ENCODE measurements at regions not wholly inside any gene's neighbourhood (a gene's known extent, or its start where the extent isn't known, plus 50 kb on each side); places are given as distances from the start of the nearest gene placed in this dataset.
"Not testable (repeated sequence)": the region's sequence is repeated elsewhere in the genome, so short reads cannot be mapped to it uniquely, and the experiment has no call there.

DNA sequence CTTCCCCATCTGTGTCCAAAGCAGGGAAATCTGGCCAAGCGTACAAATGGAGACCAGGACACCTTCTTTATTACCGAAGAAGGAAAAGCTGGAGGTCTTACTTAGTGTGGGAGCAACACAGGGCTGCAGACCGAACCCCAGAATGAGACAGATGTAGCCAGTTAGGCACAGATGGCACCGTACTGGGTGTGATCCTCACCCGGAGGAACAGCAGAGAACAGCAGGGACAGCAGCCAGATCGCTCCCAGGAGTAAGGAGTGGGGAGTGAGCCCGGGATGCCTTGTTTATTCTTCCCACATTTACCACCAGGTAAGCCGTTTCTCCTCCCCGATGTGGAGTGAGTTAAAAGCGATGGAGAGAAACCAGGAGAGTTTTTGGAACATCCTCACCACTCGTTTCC, 150.7 kb upstream of the SPRED2 start:
- no peak for DNase-seq

DNA sequence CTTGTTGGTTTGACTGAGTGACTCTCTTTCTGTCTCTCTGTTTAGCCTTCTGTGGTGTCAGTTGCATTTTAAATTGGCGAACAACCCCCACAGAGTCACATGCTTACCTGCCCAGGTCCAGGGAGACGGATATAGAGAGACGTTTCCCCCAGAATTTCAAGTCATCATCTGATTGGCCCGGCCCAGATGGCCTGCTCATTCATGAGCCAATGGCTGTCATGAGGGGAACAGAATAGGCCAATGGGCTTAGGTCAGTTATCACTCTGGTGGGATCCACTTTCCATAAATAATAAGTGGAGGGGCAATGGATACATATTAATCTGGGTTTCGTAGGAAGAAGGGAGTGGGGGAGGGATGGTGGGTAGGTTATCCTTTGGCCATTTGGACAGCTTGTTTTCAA, 150.0 kb upstream of the SPRED2 start:
- no peak for DNase-seq

DNA sequence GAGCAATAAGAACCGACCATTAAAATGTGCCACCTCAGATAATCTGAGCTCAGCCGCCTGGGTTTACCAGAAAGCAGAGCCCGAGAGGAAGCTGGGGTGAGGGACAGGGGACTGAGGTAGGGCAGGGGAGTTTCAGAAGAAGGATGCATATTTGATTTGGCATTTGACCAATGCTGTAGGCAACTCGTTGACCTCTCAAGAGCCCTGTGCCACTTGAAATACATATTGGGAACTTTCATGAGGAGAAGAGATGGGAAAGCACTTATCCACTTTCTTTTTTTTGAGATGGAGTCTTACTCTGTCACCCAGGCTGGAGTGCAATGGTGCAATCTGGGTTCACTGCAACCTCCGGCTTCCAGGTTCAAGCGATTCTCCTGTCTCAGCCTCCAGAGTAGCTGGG, 148.4 kb upstream of the SPRED2 start:
- no peak for DNase-seq

DNA sequence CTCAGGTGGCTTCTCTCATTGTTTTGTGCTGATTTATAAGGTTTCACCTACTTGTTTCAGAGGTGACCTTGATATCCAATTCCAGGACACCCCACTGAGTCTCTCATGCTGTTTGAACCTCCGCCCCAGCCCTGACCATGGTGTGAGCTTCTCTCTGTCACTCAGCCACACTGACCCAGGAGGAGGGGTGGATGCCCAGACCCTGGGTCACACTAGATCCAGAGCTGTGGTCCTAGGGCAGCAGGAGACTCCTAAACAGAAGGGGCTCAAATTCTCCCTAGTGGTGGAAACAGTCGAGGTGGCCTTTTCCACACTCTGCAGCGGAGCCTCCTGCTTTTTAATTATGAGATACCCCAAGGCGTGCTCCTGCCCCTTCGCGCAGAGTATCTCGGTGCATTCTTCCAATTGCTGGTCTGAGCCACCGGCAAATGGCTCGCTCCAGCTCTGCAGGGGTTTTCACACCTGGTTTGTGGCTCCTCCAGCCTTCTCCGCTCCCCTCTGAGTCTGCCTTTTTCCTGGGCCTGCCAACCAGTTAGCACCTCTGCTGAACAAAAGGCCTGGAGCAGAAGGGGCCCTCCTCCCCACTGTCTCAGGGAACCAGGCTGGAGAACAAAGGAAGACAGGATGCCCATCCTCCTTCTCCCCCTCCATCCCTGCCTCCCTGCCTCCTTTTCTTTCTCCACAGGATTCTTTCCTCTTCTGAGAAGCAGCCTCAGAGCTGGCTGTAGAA, 147.3 kb upstream of the SPRED2 start:
- no peak for DNase-seq

DNA sequence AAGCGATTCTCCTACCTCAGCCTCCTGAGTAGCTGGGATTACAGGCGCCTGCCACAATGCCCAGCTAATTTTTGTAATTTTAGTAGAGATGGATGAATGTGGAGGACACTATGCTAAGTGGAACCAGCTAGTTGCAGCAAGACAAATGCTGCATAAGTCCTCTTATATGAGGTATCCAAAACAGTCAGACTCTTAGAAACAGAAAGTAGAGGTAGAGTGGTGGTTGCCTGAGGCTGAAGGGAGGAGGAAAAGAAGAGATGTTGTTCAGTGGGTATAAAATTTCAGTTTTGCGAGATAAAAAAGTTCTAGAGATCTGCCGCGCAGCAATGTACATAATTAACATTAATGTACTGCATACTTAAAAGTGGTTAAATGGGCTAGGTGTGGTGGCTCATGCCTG, 145.3 kb upstream of the SPRED2 start:
- no peak for DNase-seq

DNA sequence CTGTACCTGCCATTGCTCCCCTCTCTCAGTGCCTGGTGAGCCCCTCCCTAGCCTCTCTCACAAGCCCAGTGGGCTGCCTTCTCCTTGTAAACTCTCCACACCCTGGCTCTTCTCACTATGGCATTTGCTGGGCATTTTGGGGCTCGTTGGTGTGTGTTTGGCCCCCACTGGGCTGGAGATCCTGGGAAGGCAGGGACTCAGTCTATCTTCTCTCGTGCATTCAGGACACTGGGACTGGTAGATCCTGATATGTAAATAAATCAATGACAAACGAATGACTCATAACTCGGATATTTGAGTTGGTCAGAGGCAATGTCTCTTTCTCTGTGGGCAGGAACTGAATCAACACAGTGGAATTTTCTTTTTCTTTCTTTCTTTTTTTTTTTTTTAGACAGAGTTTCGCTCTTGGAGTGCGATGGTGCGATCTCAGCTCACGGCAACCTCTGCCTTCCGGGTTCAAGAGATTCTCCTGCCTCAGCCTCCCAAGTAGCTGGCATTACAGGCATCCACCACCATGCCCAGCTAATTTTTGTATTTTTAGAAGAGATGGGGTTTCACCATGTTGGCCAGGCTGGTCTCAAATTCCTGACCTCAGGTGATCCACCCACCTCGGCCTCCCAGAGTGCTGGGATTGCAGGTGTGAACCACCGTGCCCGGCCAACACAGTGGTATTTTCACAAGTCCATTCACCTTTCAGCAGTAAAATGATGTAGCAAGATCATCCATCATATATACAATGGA, 144.6 kb upstream of the SPRED2 start:
- peak; percentile 11 for DNase-seq

DNA sequence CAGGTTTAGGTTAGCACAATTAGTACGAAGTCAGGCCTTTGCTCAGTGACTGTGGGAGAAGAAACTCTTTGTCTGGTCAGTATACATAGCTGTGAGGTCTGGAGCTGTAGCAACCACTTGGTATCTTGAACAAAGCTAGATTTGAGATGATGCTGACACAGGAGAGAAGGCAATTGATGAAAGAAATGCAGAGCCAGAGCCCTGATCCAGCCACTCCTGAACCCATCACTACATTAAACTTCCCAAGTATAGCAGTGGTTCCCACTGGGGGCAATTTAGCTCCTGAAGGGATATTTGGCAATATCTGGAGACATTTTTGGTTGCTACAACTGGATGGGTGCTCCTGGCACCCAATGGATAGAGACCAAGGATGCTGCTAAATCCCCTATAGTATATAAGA, 143.9 kb upstream of the SPRED2 start:
- DNase-seq = no peak

DNA sequence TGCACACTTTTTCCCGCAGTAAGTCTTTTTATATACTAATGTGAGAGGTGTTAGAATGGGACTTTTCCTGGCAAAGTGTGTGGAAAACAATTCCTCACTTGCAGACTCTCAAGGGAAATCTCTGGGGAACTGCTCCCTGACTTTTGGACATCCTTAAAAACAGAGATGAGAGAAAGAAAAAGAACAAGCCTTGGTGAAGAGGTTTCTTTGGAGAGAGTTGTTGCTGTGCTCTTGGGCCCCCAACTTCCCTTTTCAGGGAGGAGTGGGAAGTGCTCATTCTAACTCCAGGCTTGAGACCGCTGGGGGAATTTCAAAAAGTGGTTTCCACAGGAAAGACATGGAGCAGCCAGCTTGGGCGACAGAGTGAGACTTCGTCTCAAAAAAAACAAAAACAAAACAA, 142.6 kb upstream of the SPRED2 start:
- DNase-seq = no peak

DNA sequence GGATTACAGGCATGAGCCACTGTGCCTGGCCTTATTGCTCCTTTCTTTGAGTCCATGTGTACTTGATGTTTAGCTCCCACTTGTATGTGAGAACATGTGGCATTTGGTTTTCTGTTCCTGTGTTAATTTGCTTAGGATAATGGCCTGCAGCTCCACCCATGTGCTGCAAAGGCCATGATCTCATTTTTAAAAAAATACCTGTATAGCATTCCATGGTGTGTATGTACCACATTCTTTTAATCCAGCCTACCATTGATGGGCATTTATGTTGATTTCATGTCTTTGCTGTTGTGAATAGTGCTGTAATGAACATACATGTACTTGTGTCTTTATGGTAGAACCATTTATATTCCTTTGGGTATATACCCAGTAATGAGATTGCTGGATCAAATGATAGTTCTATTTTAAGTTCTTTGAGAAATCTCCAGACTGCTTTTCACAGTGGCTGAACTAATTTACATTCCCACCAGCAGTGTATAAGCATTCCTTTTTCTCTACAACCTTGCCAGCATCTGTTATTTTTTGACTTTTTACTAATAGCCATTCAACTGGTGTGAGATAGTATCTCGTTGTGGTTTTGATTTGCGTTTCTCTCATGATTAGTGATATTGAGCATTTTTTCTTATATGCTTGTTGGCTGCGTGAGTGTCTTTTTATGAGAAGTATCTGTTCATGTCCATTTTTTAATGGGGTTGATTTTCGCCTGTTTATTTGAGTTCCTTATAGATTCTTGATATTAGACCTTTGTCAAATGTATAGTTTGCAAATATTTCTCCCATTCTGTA, 136.4 kb upstream of the SPRED2 start:
- DNase-seq = not testable (repeated sequence)

DNA sequence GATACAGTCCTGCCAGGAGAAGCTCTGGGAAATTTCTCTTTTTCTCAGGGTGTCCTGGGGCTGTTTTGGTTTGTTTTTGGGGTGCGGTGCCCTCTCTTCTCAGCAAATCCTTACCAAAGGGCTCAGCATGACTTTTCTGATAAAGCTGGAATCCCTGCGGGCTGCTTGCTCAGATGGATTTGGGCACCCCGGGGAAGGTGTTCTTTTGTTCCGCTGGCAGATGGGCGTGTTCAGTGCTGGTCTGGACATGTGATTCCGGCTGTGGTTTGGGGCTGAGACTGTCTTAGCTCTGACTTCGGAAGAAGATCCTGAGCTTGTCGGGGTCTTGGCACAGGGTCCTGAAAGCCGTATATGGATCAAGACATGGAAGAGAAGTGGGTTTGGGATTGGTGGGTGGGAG, 134.2 kb upstream of the SPRED2 start:
- no peak for DNase-seq

DNA sequence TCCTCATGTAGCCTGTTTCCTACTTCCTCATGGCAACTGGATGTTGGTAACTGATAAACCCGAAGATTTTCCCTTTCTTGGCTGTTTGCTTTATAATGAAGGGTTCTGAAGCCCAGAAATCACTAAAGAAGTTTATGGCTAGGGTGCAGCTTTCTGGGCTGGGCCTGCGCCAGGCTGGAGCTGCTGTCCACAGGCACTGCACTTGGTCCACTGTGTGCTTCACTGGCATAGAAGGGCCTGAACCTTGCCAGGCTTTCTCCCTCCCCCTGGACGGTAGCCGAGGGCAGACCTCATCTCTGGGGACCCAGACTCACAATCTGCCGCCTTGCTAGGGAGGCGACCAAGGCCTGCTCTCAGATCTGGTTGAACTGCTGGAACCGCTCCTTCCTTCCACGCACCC, 133.3 kb upstream of the SPRED2 start:
- no peak for DNase-seq

DNA sequence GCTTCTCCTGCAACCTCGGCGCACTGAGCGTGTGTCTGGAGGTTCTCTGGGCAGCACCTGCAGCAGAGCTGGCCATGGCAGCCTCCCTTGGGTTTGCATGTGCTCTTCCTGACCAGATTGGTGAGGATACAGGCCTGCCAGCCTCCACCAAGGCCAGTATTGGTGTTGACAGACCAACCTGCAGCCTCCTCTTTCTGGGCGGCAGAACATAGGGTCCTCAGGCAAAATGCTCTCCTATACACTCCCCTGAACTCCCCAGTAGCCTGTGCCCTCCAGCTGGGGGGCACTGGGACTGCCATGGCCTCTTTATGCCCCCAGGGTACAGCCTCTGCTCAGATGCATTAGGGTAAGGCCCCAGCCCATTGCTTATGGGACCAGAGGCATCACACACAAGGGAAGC, 131.9 kb upstream of the SPRED2 start:
- no peak for DNase-seq

DNA sequence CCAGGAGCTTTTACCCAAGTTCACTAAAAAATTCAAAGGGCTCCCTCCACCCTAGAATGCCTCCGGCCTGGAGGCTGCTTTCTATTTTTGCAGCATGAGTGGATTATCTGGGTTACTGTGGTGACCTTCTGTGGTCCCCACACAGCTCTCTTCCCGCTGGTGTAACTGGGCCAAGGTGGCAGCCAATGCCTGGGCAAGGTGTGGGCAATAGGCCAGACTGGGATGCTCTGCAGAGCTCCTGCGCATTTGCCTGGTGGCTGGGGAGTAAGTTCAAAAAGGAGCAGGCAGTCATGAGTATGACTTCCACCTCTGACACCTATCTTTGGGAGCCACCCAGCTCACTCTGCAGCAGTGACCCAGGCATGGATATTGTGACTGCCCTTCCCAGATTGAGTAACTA, 130.5 kb upstream of the SPRED2 start:
- no peak for DNase-seq

DNA sequence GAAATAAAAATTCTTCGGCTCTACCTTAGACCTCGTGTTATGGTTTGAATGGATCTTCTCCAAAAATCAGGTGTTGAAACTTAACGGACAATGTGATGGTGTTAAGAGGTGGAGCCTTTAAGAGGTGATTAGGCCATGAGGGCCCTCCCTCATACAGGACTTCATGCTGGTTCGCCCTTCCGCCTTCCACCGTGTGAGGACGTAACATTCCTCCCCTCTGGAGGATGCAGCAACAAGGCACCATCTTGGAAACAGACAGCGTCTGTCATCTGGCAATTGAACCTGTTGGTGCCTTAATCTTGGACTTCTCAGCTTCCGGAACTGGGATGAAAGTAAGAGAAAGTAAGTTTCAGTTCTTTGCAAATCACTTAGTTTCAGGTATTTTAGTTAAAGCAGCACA, 126.3 kb upstream of the SPRED2 start:
- DNase-seq = no peak

DNA sequence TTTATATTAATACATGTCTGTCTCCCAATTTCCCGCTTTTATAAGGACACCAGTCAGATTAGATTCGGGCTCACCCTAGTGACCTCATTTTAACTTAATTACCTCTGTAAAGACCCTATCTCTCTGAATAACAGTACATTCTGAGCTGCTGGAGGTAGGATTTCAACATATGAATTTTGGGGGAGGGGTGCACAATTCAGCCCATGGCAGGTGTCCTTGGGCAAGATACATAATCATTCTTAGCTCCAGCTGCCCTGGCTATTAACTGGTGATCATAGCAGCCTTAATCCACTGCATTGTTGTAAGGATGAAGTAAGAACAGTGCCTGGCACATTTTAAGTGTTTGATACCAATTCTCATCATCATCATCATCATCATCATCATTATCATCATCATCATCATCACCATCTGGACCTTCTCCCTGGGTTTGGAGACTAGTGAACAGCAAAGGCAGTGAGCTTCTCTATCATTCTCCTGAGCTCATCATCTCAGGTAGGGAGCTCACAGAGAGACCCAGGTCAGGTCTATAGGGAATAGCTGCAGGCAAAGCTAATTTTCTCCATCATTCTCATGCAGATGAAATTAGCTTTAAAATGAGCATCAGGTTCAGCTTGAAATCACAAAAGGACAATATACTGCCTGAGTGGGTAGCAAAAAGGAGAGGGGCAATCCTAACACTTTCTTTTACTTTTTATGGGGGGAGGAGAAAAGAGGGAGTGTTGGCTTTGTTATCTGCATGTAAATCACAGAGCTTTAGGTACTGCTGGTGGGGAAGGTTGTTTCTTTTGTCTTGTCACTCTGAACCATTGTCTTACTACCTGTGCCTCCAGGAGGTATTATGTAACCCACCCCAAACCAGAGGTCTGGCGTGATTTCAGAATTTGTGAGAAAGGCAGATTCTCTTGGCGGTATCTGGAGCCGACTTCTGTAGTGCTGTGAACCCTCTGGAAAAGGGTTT, 125.5 kb upstream of the SPRED2 start:
- DNase-seq = no peak

DNA sequence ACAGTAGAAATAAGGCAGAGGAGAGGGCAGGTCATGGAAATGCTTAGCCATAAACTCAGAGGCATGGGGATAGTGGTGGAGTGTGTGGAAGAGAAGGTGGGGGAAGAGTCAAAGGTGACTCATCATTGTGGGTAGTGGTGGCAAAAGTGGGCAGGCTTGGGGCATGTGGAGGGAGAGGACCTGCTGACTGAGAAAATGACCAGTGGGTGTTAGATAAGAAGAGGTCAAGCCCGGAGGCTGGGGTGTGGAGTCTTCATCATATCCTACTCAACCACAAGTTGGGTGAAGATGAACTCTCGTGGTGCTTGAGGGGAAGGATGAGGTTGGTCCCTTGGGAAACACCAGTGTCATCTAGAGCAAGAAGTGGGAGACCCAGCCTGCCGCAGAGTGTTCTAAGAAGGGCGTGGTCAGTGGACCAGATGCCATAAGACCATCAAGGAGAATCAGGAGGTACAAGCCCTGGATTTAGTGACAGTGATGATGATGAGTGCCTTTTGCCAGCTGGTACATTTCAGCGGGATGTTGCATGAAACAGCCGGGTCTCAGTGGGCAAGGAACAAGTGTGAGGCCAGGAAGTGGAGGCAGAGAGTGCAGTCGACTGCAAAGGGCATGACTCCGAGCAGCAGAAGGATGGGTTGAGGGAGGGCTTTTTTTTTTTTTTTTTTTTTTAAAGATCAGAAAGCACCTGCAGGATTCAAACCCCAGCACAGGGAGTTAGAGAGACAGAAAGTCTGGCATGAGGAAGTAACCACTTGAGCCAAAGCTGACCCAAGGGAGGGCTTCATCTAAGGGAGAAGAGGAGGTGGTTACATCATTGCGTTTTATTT, 122.6 kb upstream of the SPRED2 start:
- DNase-seq = peak; percentile 50

DNA sequence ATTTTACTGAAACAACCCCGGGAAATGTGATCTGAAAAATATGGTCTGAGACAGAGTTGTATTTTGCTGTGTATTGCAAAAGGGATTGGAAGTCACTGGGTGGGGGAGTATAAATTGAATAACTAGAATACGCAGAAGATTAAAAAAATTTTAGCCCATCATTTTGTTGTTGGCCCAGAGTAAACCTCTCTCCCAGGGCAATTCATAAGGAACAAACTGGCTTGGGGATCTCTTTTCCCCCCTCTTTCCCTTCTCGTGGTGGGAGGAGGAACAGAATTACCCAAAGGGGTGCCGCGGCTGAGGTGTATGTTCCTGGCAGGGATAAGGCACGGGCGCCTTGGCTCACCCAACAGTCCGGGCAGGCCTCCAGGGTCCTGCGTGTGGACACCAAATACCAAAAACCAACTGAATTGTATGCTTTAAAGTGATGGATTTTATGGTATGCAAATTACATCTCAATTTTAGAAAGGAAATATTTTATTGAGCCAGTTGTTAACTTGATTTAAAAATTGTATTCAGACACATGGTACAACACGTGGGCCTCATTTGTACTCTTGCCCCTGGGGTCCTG, 121.2 kb upstream of the SPRED2 start:
- no peak for DNase-seq

DNA sequence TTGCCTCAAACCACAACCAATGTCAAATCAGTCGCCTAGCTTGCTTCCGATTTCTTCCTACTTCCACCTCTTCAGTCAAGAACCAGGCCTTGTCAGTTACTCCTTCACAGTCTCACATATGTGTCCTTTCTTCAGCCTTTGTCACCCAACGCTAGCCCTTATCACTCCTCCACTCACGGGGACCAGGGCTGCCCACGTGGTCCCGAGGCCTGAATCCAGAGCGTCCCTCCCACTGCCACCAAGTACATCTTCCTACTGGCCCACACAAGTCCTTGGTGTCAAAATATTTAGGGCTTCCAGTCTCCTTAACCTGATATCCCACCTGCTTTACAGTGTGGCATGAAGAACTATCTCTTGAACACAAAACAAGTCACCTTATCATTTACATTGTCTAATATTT, 119.1 kb upstream of the SPRED2 start:
- no peak for DNase-seq

DNA sequence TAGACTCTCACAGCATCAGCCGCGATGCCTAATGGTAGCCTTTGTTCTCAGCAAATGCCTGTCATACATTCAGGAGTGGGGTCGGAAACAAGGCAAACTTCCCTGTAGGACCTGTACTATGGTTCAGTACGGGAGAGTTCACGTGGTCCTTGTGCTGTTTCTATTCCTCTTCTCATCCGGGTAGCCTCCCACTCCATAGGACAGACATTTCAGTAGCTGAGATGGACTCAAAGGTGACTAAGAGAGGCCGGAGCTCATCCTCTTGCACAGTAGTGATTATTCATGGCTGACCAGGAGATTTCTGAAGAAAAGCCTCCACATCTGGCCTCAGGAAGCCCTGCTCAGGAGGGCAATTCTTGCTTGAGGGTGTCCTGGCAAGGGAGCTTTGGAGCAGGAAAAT, 117.8 kb upstream of the SPRED2 start:
- no peak for DNase-seq

DNA sequence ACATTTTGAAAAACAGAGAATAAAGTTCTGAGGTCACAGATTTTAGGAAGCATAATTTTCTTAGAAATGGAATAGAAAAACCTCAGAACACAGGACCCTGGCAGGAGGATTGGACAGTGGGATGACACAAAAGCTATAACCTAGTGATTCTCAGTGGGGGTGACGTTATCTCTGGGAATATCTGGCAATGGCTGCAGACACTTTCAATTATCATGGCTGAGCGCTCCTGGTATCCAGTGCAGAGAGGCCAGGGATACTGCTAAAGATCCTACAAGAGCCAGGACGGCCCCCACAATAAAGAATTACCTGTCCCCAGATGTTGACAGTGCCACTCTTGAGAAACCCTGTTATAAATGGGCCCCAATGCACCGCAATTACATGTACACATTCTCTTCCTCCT, 117.2 kb upstream of the SPRED2 start:
- no peak for DNase-seq

DNA sequence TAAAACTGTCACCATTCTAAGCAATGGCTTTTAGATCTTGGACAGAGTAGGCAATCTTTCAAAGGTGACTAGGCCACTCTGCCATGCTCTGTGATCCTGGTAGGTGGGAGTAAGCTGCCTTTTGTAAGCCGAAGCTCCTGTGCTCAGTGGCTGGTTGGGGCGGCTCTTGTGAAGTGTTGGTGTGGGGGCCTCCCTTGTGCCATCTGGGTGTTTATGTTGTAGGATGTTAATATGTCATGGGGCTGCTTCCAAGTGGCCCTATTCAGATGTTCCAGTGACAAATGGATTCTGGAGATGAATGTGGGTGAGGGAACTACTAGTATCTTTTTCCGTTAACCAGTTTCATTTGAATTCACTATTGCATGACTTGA, 116.8 kb upstream of the SPRED2 start:
- peak; percentile 4 for DNase-seq
